Activated CD4-positive, CD25-positive, alpha-beta regulatory T cell treated with anti-CD3 and anti-CD28 coated beads, Interleukin-2, amount 50 U/mL, for 24 hours (primary cell): ENCODE measurements at regions not wholly inside any gene's neighbourhood (a gene's known extent, or its start where the extent isn't known, plus 50 kb on each side); places are given as distances from the start of the nearest gene placed in this dataset.
"Not testable (repeated sequence)": the region's sequence is repeated elsewhere in the genome, so short reads cannot be mapped to it uniquely, and the experiment has no call there.

Source experiments
- ATAC-seq, 2 donors: fragments of 150-1000 bp; cut with Tn5 transposase; one replicate each; pipeline ENCODE4 v1.10.0; 2021; ENCODE audit warnings: mild to moderate bottlenecking in 1 of 2, moderate library complexity in 1 of 2

DNA sequence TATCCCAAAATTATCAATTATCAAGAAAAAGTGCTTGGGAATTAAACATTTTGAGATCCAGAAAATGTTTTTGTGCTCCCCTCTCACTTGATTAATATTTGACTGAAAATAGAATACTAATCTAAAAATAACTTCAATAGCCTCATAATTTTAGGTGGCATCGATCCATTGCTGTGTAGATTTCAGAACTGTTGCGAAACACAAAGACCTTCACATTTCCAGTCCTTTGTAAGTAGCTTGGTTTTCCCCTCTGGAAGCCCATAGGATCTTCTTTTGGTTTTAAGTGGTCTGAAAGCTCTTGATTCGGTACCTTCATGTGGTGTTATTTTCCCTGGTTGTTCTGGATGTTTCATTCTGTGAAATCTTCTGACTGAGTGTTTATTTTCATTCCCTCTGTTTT, 176.5 kb downstream of the NUFIP1 start:
- ATAC-seq = no peak

- ATAC-seq = no peak
Measured at GRCh38 chr13:44810061-44810840, 179.0 kb downstream of the NUFIP1 start.

DNA sequence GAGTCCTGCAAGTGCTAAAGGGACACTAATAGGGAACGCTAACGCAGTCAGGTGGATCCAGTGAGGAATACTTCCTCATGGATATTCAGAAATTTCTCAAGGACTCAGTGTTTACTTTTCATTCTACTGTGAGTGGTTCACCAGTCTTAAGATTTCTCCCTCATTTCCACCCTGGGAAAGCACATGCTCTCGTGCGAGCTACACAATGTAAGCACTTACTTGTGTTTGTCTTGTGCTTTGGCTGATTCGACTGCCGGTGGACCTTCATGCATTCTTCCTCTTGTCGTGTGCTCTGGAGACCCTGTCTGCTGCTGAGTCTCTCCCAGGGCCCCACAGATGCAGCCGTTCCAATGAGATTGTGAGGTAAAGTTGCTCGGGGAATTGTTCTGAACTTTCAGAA, 180.1 kb downstream of the NUFIP1 start:
- ATAC-seq = no peak

GRCh38 chr13:44808185-44808584, 181.1 kb downstream of the NUFIP1 start:
- no peak for ATAC-seq

GRCh38 chr13:44807449-44808034, 181.7 kb downstream of the NUFIP1 start:
- no peak for ATAC-seq

DNA sequence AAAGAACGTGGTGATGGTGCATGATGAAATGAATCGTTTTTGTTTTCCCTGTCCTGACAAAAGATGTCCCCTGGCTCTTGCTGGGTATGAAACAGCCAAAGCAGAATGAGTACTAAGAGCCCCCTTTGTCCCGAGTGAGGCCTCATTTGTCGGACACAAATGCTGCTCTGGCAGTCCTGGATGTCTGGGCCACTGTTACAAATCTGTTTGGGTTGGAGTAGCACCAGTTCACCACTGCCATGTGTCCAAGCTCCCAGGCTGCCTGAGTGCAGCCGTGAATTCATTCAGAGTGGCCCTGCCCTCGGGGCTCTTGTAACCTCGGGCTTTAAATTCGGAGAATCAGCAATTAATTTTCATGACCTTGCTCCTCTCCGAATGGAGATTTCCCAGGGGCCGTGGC, 182.4 kb downstream of the NUFIP1 start:
- no peak for ATAC-seq

GRCh38 chr13:44805585-44805984, 183.7 kb downstream of the NUFIP1 start:
- no peak for ATAC-seq

GRCh38 chr13:44803390-44803789, 185.9 kb downstream of the NUFIP1 start:
- no peak for ATAC-seq

- no peak for ATAC-seq
Measured at GRCh38 chr13:44802491-44802890, 186.8 kb downstream of the NUFIP1 start.

DNA sequence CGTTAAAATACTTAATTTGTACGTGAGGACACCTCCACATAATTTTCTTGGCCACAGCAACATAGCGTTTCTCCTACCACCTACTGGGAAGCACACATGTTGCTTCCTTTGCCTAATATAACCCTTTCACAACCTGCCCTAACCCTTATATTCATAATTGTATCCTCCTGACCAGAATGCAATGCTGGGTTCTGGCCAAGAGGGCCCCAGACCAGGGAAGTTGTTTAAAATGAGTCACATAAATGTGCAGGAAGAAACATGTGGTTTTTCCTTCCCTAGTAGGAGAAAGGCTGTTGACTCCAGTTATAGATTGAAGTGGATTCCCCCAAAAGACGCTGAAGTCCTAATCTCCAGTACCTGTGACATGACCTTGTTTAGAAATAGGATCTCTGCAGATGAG, 187.3 kb downstream of the NUFIP1 start:
- ATAC-seq = no peak

GRCh38 chr13:44800626-44801025, 188.6 kb downstream of the NUFIP1 start:
- ATAC-seq = no peak

- ATAC-seq = no peak
Measured at GRCh38 chr13:44797685-44798084, 191.6 kb downstream of the NUFIP1 start.

GRCh38 chr13:44796597-44797490, 192.4 kb downstream of the NUFIP1 start:
- no peak for ATAC-seq

- not testable (repeated sequence) for ATAC-seq
Measured at GRCh38 chr13:44796039-44796438, 193.2 kb downstream of the NUFIP1 start.

GRCh38 chr13:44795176-44795575, 194.1 kb downstream of the NUFIP1 start:
- no peak for ATAC-seq

- ATAC-seq = no peak
Measured at GRCh38 chr13:44792096-44792495, 197.2 kb downstream of the NUFIP1 start.

DNA sequence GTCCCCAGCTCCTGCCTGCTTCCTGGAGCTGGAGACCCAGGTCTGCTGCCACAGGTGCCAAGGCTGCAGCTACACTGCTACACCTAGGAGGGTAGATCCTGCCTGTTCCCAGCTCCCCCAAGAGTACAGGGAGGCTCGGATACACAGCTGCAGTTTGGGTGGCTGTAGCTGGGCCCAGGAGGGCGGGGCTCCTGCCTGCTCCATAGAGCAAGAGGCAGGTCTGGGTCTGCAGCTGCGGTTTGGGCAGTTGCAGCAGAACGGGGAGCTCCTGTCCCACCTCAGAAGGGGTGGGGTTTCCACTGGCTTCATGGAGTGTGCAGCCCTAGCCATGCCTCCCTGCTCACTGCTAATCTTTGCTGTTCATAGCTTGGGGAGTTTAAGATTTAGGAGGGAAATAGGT, 199.0 kb downstream of the NUFIP1 start:
- ATAC-seq = no peak

DNA sequence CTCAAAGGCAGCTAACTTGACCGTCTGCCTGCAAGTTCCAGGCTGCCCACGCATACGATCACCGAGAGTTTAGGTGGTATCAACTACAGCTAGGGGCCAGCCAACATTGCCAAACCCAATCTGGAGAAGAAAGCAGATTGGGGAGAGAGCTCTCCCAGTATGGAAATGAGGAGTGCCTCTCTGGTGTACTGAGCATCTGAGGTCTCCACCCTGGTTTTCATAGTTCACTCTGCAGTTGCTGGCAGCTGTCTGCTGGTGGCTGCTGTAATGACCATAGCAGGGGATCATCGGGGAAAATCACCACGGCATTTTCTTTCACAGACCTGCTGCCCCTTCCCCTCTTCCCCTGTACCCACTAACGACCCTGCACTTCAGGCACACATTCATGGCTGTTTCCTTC, 201.7 kb downstream of the NUFIP1 start:
- no peak for ATAC-seq

DNA sequence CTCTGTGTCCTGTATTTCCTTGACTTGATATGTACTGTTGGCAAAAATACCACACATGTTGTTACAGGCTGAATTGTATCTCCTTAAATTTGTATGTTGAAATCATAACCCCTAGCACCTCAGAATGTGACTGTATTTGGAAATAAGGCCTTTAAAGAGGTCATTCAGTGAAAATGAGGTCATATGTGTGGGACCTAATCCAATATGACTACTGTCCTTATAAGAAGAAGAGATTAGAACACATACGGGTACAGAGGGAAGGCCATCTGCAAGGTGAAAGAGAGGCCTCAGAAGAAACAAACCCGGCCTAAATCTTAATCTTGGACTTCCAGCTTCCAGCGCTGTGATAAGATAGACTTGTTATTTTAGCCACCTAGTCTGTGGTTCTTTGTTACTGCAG, 202.5 kb downstream of the NUFIP1 start:
- no peak for ATAC-seq

GRCh38 chr13:44785401-44785800, 203.9 kb downstream of the NUFIP1 start:
- no peak for ATAC-seq

GRCh38 chr13:44784708-44785080, 204.6 kb downstream of the NUFIP1 start:
- ATAC-seq = no peak

- no peak for ATAC-seq
Measured at GRCh38 chr13:44783994-44784707, 205.1 kb downstream of the NUFIP1 start.
